ENCODE measurements at regions not wholly inside any gene's neighbourhood (a gene's known extent, or its start where the extent isn't known, plus 50 kb on each side); places are given as distances from the start of the nearest gene placed in this dataset.

- peaks cover 5% of the 10 kb centered on the region for H3K4me1 Mint-ChIP-seq (ENCODE audit: low read depth, unreplicated experiment)
- no peak overlapping the region for H3K4me3 Mint-ChIP-seq (ENCODE audit: unreplicated experiment)
- Histone ChIP-seq H3K4me1 (peaks cover 11% of the 10 kb centered on the region), H3K27me3 (replicated peaks; ENCODE audit: control insufficient read depth, insufficient read depth, low read length) (no peaks in the 10 kb centered on the region), H3K4me3 (ENCODE audit: low read depth, low read length) (no peak overlapping the region), H3K36me3 (ENCODE audit: control insufficient read depth, insufficient read depth, low read length) (no peaks in the 10 kb centered on the region; the same call in 1 of the 2 replicates), H3K9me3 (no peaks in the 10 kb centered on the region)
- intact Hi-C loops (cut with micrococcal nuclease; ENCODE audit: unreplicated experiment) = no loop called here
- no peak overlapping the region for H3K27ac Mint-ChIP-seq (ENCODE audit: unreplicated experiment)
- CTCF ChIA-PET = interaction anchor here (1.3 kb wide), 1 partner anchor 114 kb away, joined by 4 read pairs; no protein-coding TSS in a partner anchor
- H3K27me3 Mint-ChIP-seq (ENCODE audit: insufficient read depth, unreplicated experiment) = no peaks in the 10 kb centered on the region
- BruUV-seq (replicated peaks) = no TSS peak
- POLR2A ChIA-PET = no interaction called here
- H3K36me3 Mint-ChIP-seq (ENCODE audit: insufficient read depth, unreplicated experiment) = peaks cover 5% of the 10 kb centered on the region
- no peak for TF ChIP-seq CTCF (IDR thresholded peaks at IDR 0.05; ENCODE audit: insufficient read depth in 1 of 2, low read depth in 1 of 2, low read length in 1 of 2, severe bottlenecking in 1 of 2, unreplicated experiment in 1 of 2)
- DNase-seq = no peak
- H3K9me3 Mint-ChIP-seq (ENCODE audit: unreplicated experiment) = peaks cover 9% of the 10 kb centered on the region
Measured at GRCh38 chr2:15825276-15825980, 114.9 kb upstream of the MYCN start.

GRCh38 chr2:15826273-15826717, 114.1 kb upstream of the MYCN start:
- no peak for TF ChIP-seq CTCF (IDR thresholded peaks at IDR 0.05; ENCODE audit: insufficient read depth in 1 of 2, low read depth in 1 of 2, low read length in 1 of 2, severe bottlenecking in 1 of 2, unreplicated experiment in 1 of 2)
- Mint-ChIP-seq H3K9me3 (ENCODE audit: unreplicated experiment) (peaks cover 9% of the 10 kb centered on the region), H3K4me3 (ENCODE audit: unreplicated experiment) (no peak overlapping the region), H3K36me3 (ENCODE audit: insufficient read depth, unreplicated experiment) (peaks cover 5% of the 10 kb centered on the region), H3K27ac (ENCODE audit: unreplicated experiment) (no peak overlapping the region), H3K27me3 (ENCODE audit: insufficient read depth, unreplicated experiment) (no peaks in the 10 kb centered on the region), H3K4me1 (ENCODE audit: low read depth, unreplicated experiment) (peaks cover 12% of the 10 kb centered on the region)
- ChIA-PET CTCF (interaction anchor here (1.3 kb wide), 1 partner anchor 113 kb away, joined by 4 read pairs; no protein-coding TSS in a partner anchor), POLR2A (no interaction called here)
- Histone ChIP-seq H3K4me1 (peaks cover 20% of the 10 kb centered on the region), H3K27me3 (replicated peaks; ENCODE audit: control insufficient read depth, insufficient read depth, low read length) (no peaks in the 10 kb centered on the region), H3K9me3 (no peaks in the 10 kb centered on the region), H3K36me3 (ENCODE audit: control insufficient read depth, insufficient read depth, low read length) (no peaks in the 10 kb centered on the region; the same call in 1 of the 2 replicates), H3K4me3 (ENCODE audit: low read depth, low read length) (no peak overlapping the region)
- DNase-seq = peak; percentile 24 to 82
- no TSS peak for BruUV-seq (replicated peaks)
- intact Hi-C loops (cut with micrococcal nuclease; ENCODE audit: unreplicated experiment) = no loop called here

- ChIA-PET CTCF (interaction anchor here (1.3 kb wide), 1 partner anchor 113 kb away, joined by 4 read pairs; no protein-coding TSS in a partner anchor), POLR2A (no interaction called here)
- no peak overlapping the region for H3K27ac Mint-ChIP-seq (ENCODE audit: unreplicated experiment)
- H3K4me1 Mint-ChIP-seq (ENCODE audit: low read depth, unreplicated experiment) = peaks cover 12% of the 10 kb centered on the region
- no peaks in the 10 kb centered on the region for H3K27me3 Mint-ChIP-seq (ENCODE audit: insufficient read depth, unreplicated experiment)
- Histone ChIP-seq H3K9me3 (no peaks in the 10 kb centered on the region), H3K4me3 (ENCODE audit: low read depth, low read length) (no peak overlapping the region), H3K4me1 (peaks cover 20% of the 10 kb centered on the region), H3K27me3 (replicated peaks; ENCODE audit: control insufficient read depth, insufficient read depth, low read length) (no peaks in the 10 kb centered on the region), H3K36me3 (ENCODE audit: control insufficient read depth, insufficient read depth, low read length) (no peaks in the 10 kb centered on the region; the same call in 1 of the 2 replicates)
- H3K36me3 Mint-ChIP-seq (ENCODE audit: insufficient read depth, unreplicated experiment) = peaks cover 5% of the 10 kb centered on the region
- H3K4me3 Mint-ChIP-seq (ENCODE audit: unreplicated experiment) = no peak overlapping the region
- H3K9me3 Mint-ChIP-seq (ENCODE audit: unreplicated experiment) = peaks cover 9% of the 10 kb centered on the region
- BruUV-seq (replicated peaks) = no TSS peak
- no peak for DNase-seq
- no peak for TF ChIP-seq CTCF (IDR thresholded peaks at IDR 0.05; ENCODE audit: insufficient read depth in 1 of 2, low read depth in 1 of 2, low read length in 1 of 2, severe bottlenecking in 1 of 2, unreplicated experiment in 1 of 2)
- intact Hi-C loops (cut with micrococcal nuclease; ENCODE audit: unreplicated experiment) = no loop called here
Measured at GRCh38 chr2:15827001-15827400, 113.3 kb upstream of the MYCN start.
